Brain microvascular endothelial cell (primary cell): ENCODE measurements at regions not wholly inside any gene's neighbourhood (a gene's known extent, or its start where the extent isn't known, plus 50 kb on each side); places are given as distances from the start of the nearest gene placed in this dataset.

ENCODE experiments used
- DNase-seq: peaks from one replicate; pipeline ENCODE4 v3.0.0-alpha.2; 2020
- H3K27ac ChIP-seq: fragments of 250-450 bp; sonication (Bioruptor Pico); 2 replicates; pipeline ENCODE4 v1.5.1; 2020; ENCODE audit warnings: mild to moderate bottlenecking, moderate library complexity
- H3K27me3 ChIP-seq: fragments of 250-450 bp; sonication (Bioruptor Pico); replicated peaks from 2 replicates; pipeline ENCODE4 v1.5.1; 2020; ENCODE audit warnings: mild to moderate bottlenecking
- H3K36me3 ChIP-seq: fragments of 250-450 bp; sonication (Bioruptor Pico); replicated peaks from 2 replicates; pipeline ENCODE4 v1.5.1; 2020; ENCODE audit warnings: mild to moderate bottlenecking
- H3K4me3 ChIP-seq: 2 replicates; pipeline ENCODE4 v1.5.1; 2011; ENCODE audit warnings: low read depth, mild to moderate bottlenecking, control low read depth, low read length, moderate library complexity
- CTCF ChIP-seq: IDR thresholded peaks from 2 replicates; pipeline ENCODE4 v1.5.1; 2011; ENCODE audit warnings: low read depth, mild to moderate bottlenecking, moderate library complexity, low read length, control low read depth, inconsistent platforms; ENCODE audit errors: missing control alignments
- in situ Hi-C: cut with HindIII; loops from 2 replicates; pipeline ENCODE4 v1.10.0; 2017; ENCODE audit warnings: low sequenced_read_pairs, low pct_ligation_motif_present

GRCh38 chr3:59576606-59577005, 526.8 kb upstream of the CFAP20DC start:
- no peaks in the 10 kb centered on the region for H3K36me3 ChIP-seq
- no peak overlapping the region for H3K4me3 ChIP-seq
- no peak for TF ChIP-seq CTCF
- in situ Hi-C loops = no loop called here
- no peak overlapping the region for H3K27ac ChIP-seq
- no peaks in the 10 kb centered on the region for H3K27me3 ChIP-seq
- DNase-seq = no peak

GRCh38 chr3:59575113-59576001, 525.5 kb upstream of the CFAP20DC start:
- in situ Hi-C loops = no loop called here
- H3K27me3 ChIP-seq = no peaks in the 10 kb centered on the region

GRCh38 chr3:59573911-59574310, 524.1 kb upstream of the CFAP20DC start:
- TF ChIP-seq CTCF = no peak
- Histone ChIP-seq H3K36me3 (no peaks in the 10 kb centered on the region), H3K4me3 (no peak overlapping the region), H3K27ac (no peak overlapping the region), H3K27me3 (no peaks in the 10 kb centered on the region)
- in situ Hi-C loops = no loop called here
- peak; percentile 60 for DNase-seq

More at GRCh38 chr3:59575113-59576001, 525.5 kb upstream of the CFAP20DC start:
- Histone ChIP-seq H3K27ac (no peak overlapping the region), H3K4me3 (no peak overlapping the region), H3K36me3 (no peaks in the 10 kb centered on the region)
- peak; percentile 96 for TF ChIP-seq CTCF
- DNase-seq = peak; percentile 80

GRCh38 chr3:59572106-59572505, 522.3 kb upstream of the CFAP20DC start:
- TF ChIP-seq CTCF = no peak
- no peak for DNase-seq
- Histone ChIP-seq H3K4me3 (no peak overlapping the region), H3K27ac (no peak overlapping the region), H3K36me3 (no peaks in the 10 kb centered on the region), H3K27me3 (no peaks in the 10 kb centered on the region)
- in situ Hi-C loops = no loop called here

GRCh38 chr3:59570806-59571205, 521.0 kb upstream of the CFAP20DC start:
- Histone ChIP-seq H3K27me3 (no peaks in the 10 kb centered on the region), H3K27ac (no peak overlapping the region), H3K36me3 (no peaks in the 10 kb centered on the region), H3K4me3 (no peak overlapping the region)
- in situ Hi-C loops = no loop called here
- TF ChIP-seq CTCF = no peak
- no peak for DNase-seq

GRCh38 chr3:59567661-59568060, 517.8 kb upstream of the CFAP20DC start:
- H3K4me3 ChIP-seq = no peak overlapping the region
- H3K27ac ChIP-seq = no peak overlapping the region
- TF ChIP-seq CTCF = no peak
- no peaks in the 10 kb centered on the region for H3K27me3 ChIP-seq
- no peaks in the 10 kb centered on the region for H3K36me3 ChIP-seq
- in situ Hi-C loops = no loop called here
- DNase-seq = no peak
